Central memory CD4-positive, alpha-beta T cell (primary cell): ENCODE measurements at regions not wholly inside any gene's neighbourhood (a gene's known extent, or its start where the extent isn't known, plus 50 kb on each side); places are given as distances from the start of the nearest gene placed in this dataset.
"Not testable (repeated sequence)": the region's sequence is repeated elsewhere in the genome, so short reads cannot be mapped to it uniquely, and the experiment has no call there.

Source experiments
- DNase-seq: peaks from one replicate; pipeline ENCODE4 v3.0.0; 2022

DNA sequence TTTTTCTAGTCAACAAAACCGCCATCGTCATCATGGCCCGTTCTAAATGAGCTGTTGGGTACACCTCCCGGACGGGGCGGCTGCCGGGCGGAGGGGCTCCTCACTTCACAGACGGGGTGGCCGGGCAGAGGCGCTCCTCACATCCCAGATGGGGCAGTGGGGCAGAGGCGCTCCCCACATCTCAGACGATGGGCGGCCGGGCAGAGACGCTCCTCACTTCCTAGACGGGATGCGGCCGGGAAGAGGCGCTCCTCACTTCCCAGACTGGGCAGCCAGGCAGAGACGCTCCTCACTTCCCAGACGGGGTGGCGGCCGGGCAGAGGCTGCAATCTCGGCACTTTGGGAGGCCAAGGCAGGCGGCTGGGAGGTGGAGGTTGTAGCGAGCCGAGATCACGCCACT, 250.7 kb upstream of the CNTN5 start:
- DNase-seq: not testable (repeated sequence)

DNA sequence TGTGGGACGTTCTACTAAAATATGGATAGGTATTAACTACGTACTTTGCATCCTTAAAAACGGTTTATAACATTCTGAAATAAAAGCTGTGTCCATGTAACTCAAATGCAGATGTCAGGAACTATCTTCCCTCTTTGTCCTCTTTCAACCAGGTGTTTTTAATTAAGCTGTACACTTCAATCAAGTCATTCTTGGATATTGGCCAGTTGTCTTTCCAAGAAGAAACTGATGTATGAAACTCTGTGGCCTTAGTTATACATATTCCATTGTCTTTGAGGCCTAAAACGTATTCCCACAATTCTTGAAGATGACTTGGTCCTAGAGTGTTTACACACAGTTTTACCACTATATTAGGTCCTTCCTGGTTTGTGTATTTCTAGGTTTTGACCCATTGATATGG, 249.0 kb upstream of the CNTN5 start:
- DNase-seq: no peak

DNA sequence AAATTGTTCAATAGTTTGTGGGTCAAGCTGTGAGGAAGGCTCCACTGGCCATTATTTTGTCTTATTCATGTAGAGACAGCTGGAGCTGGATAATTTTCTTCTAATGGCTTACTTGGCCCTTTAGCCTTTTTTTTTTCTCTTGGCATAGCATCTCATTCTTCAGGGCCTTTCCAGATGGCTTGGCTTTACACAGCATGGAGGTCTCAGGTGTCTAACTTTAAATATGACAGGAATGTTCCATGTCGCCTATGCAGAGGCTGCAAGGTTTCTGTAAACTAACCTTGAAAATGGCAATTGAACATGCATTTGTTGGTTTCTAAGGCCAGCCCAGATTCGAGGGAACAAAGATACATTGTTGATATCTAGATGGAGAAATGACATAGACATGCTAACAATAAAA, 247.9 kb upstream of the CNTN5 start:
- DNase-seq: no peak

DNA sequence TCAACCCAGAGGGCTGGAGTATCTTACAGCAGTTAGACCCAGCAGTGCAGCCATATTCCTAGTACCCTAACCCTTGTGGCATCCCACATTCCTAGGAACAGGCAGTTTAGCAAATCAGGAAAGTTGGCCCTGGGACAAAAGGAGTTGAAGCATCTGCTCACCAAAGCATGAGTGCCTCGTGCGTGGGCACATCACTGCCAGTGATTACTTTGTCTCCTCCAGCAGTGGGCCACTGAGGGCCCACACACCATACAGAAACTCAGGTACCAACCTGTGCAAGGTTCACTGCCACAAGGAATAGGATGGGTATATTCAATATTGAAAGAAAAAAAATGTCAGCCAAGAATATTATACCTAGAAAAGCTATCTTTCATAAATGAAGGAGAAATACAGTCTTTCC, 227.5 kb upstream of the CNTN5 start:
- DNase-seq: no peak

DNA sequence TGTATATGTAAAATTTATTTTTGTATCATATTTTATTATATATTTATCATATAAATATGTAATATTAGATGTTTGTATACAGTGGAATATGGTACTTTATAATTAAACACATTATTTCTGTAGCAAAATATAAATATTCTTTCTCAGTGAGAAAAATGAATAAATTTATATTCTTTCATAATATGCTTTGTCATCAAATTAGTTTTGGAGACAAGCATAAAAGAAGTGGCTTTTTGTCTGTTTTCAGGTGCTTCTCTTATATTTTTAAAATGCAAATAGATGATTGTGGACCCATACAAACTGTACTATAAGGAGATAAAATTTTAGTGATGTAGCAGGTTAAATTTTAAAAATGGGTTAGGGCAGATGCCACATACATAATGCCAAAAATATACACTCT, 222.4 kb upstream of the CNTN5 start:
- no peak for DNase-seq

DNA sequence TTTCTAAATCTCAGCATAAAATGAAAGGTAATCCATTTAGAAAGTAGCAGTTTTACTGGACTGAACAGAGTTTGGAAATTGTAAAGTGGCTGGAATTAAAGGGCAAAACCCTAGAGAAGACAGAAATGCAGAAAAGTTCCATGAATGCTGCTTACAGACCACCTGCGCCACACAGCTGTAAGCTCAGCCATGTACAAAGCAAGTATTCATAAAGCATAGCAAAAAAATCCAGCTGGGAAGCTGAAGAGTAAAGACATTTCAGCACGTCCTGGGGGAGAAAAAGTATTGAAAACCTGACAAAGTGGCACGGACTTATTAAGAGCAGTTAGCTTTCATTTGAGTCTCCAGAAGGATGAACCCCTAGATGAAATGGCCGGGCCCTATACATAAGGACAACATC, 220.1 kb upstream of the CNTN5 start:
- no peak for DNase-seq

DNA sequence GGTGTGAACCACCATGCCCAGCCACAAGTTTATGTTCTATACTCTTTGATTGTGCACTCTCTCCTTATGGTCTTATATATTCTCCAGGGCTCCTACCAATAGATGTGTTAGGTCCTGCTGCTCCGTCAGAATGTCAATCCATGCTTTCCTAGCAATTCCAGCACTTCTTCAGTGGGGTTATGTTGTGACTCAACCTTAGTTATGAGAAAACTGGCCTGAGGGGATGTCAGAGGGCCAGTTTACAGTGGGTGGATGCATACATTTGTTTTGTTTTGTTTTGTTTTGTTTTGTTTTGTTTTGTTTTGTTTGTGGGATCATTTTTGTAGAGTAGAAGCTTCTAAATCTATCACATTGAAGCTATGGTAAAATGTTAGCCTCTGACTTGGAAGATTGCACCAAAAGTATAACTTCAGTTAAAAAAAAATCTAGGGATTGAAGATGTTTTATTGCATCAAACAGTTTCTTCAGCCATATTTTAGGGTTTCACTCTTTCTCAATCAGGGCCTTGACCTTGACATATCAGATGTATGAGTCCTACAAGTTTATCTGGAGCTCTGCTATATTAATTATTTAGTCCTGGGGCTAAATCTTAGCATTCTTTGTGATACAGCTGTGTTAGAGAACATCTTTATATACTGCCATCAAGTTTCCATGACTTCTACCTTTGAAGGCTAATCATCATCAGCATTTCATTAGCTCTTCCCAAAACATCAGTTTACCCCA, 191.6 kb upstream of the CNTN5 start:
- DNase-seq: no peak

DNA sequence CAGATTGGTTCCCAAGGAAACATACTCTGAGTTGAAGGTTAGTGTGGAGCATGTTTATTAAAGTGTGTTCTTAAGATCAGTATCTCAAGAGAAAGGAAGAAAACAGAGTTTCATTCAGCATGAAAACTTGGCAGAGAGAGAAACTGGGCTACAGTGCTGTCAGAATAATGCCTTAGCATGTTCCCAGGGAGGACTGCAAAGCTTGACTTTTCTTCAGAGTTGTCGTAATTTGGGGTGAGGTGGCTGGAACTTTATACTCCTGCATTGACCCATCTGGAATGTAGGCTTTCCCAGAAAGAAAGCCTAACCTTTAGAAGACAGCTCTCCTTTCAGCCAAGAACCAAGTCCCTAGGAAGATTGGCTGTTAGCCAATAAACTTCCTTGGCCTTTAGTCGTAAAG, 190.8 kb upstream of the CNTN5 start:
- no peak for DNase-seq

DNA sequence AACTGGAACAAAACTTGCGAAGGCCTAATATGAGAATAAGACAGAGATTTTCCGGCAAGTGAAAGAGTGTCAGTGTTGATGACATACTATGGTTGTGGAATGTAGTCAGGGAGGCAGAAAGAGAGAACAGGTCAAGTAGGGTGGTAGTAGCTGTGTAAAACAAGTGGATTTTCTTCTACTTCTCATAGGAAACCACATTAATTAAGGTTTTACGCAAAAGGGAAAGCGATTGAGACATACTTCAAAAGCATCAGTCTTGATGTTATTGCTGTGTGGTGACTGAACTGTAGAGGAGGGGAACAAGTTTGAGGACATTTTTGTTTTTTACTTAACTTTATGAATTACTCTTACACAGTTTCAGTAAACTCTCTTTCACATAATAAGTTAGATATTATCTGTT, 186.0 kb upstream of the CNTN5 start:
- no peak for DNase-seq

DNA sequence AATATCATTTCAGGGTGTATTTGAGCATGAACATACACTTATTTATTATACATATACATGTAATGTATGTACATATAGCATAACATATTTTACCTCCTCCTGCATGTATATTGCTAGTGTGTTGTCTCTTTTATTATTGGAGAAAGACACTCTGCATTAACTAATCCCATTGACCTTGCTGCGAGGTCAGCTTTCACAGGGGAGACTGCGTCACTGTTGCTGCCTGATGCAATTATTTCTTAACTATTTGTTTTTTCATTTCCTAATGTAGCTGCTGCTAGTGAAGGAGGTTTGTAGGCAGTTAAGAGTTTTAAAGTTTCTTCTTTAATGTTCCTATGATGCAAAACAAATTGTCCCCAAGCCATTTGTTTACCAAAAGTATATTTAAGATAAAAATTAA, 185.4 kb upstream of the CNTN5 start:
- no peak for DNase-seq

DNA sequence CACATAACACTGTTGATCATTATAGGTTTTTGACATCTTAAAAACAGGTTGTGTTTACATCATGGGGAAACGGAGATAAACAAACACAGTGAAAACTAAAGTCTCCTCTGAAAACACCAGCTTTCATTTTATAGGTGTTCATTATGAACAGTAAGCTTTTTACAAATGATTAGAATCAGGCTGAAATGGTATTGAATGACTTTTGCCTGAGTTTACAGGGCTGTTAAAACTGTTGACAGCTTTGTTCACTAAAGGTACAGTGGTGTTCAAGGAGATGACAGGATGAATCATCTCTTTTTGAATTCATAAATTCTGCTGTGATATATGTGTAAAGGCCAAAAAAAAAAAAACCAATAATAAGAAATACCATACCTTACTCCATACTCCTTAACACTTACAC, 184.6 kb upstream of the CNTN5 start:
- DNase-seq: no peak

DNA sequence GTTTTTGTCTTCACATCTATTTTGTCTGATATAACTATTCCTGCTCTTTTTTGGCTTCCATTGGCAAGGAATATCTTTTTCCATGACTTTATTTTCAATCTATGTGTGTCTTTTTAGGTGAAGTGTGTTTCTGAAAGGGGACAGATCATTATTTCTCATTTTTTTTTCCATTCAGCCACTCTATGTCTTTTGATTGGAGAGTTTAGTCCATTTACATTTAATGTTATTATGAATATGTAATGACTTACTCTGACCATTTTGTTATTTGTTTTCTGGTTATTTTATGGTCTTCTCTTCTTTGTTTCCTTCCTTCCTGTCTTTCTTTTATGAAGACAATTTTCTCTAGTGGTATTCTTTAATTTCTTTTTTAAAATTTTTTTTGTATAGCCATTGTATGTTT, 178.6 kb upstream of the CNTN5 start:
- DNase-seq: no peak

DNA sequence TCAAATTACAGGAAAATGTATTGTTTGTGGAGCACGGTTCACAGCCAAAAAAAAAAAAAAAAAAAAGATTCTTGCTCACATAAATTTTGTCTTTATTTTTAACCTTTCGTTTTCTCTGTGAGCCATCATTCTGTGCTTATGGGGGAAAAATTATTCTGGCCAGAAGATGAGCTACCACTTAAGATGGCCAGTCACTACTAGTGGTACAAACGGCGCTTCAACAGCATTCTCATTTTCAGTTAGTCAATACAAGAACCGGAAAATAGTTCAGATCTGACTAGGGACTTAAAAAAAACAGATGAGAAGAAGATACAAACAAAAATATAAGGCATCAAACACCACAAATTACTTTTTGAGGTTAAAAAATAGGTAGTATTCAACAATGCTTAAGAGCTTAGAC, 158.6 kb upstream of the CNTN5 start:
- no peak for DNase-seq

DNA sequence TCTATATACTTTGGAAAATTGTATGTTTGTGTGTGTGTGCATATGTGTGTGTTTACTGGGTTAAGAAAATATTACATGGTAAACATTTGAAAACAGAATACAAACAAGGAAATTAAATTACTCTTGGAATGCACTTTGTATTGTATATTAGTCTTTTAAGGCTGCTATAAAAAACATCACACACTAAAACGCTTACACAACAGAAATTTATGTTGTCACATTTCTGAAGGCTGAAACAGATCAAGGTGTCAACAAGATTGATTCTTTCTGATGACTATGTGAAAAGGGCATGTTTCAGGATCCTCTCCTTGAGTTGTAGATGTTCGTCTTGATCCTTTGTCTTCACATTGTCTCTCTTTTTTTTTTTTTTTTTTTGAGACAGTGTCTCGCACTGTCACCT, 149.1 kb upstream of the CNTN5 start:
- no peak for DNase-seq

DNA sequence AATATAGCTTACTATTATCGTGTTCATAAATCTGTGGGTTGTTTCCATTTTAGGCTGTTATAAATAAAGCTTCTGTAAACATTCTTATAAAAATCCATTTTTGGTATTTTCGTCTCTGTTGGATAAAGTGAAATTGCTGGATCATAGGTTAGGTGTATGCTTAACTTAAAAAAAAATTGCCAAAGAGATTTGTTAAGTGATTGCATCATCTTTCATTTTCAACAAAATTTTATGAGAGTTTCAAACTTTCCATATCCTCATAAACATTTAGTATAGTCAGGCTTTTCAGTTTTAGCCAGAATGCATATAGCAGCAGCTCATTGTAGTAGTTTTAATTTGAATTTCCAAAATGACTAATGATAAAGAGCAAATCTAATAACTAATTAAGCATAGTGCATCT, 146.7 kb upstream of the CNTN5 start:
- no peak for DNase-seq

DNA sequence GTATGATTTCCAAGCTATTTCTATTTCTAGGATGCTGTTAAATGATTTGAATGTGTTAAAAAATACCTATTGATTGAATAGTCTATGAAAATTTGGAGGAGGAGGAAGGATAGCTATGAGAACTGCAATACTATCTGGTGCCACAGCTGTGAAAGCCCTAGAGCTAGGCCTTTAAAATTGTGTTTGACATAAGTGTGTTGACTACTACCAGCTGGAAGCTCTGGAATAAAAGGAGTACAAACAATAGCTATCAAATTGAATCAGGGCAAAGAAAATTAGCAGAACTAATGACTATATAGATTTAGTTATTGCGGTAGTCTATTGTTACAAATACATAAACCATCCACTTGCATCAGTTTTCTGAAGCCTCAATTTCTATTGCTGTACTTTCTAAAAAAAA, 124.8 kb upstream of the CNTN5 start:
- no peak for DNase-seq

DNA sequence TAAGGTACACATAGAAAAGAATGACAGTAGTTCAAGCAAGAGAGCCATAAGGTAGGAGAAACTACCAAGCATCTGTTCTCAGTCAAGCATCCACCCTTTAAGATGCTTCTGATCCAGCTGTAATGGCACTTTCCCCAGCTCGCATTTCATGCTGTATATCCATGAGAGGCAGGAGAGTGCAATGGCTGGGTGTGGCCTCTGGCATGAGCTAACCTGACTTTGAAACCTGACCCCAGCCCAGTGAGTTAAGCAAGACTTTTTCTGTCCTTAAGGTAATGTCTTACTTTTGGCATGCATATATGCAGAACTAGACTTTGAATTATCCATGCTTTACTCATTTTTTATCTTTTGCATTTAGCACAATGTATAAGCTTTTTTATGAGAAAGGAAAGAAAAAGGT, 79.8 kb upstream of the CNTN5 start:
- no peak for DNase-seq

DNA sequence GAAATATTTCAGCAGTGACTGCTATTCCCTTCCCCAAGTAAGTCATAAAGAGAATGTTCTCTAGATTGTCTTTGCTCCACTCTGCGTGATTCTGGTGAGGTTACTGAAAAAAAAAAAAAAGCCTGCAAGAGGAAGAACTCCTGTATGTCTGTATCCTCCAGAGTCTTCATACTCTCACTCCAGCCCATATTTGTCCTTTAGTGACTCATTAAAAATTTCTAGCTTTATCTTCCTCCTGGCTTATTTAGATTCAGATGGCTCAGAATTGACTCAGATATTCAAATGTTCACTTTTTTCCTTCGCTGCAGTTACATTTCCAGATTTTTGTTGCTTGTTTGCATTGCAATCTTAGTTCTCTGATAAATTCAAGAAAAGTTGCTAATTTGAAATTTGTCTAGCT, 76.3 kb upstream of the CNTN5 start:
- no peak for DNase-seq

DNA sequence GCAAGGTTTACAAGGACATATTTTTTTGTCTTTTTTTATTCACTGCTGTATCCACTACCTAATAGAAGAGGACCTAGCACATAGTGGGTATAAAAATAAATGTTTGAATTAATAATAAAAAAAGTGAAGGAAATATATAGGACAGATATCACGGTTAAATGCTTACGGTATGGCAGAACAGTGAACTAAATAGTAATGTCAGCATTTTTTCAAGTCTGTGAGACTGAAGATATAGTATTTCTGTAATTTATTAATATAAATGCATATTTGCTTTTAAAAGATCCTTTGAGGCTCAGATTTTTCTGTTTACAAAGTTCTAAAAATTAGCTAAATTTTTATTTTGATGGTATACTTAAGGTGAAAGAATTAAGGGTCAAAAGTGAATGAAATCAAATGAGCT, 68.6 kb upstream of the CNTN5 start:
- no peak for DNase-seq

DNA sequence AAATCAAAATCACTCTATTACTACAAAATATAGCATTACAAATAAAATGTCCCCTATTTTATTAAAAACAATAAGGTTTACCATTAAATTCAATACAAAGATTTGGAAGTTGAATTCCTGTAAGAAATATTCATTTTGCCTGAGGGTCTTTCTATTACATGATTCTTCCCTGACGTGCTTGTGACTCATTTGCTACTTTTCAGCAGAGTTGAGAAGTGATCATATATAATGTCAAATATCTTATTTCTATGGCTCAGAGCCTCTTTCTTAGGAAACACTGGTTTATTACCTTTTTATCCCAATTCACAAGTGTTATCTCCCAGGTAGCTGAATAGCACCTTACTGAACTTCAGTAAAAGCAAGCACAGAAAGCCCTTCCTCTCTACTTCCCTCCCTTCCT, 65.2 kb upstream of the CNTN5 start:
- DNase-seq: no peak

DNA sequence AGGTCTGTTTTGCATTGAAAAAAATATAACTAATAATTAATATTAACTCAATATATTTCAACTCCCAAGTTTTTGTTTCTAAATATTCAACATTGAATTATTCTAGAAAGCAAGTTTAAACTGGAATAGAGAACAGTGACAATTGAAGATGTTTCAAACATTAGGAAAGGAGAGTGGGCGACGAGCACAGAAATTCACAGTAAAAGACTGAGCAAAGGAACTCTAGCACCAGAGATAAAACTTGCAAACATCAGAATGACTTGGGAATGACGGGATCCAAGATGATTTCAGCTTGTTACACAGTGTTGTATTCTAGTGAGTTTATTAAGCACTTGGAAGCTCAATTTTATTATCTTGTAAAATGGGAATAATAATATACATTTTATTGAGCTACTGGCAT, 56.6 kb upstream of the CNTN5 start:
- DNase-seq: no peak

DNA sequence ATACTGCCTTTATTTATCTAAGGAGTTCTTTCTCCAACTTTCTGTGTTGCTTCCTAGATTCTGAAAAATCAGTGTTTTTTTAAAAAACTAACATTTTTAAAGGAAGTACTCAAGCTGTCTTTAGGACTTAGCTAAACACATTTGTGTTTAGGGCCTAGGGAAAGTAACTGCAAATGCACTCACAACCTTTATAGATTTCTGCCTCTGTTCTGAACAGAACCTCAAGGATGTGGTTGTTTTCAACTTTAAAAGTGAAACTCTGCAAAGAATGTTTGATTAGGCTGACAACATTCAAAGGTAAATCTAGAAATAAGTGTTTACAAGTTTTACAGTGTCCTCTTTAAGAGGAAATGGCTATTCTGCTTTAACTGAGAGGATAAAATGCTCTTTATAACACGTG, 55.4 kb upstream of the CNTN5 start:
- no peak for DNase-seq

DNA sequence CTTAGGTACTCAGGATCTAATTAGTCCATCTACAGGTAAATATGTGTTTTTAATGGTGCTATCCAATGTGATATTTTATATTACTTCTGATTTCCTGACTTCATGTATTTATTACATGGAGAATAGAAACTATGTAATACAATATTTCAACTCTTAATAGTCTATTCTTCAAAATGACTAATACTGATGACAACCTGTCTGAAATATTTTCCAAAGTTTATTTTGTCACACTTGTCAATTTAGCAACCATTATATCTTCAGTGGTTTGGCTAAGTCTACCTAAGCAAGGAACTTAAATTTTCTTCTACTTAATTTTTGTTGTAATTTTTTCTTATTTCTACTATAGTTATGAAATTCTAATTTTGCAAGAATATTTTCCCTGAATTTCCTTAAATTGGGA, 55.0 kb upstream of the CNTN5 start:
- no peak for DNase-seq

DNA sequence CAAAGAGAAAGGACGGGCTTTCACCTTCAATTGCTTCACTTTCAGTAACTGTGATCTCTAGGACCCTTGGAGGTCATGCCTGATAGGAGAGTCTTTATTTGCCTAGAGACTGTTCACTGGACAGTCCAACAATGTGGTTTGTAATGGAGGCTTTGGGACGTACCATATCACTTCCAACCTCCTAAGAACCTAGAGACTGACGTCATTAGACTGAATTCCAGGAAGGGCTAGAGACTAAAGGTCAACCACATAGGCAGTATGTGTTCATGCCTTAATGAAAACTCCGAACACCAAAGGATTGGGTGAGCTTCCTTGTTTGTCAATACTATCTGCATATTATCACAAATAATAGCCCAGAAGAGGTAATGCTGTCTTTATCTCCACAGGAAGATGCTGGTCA, 53.7 kb upstream of the CNTN5 start:
- DNase-seq: no peak
